Muscle of leg (tissue), 3 donors: ENCODE measurements at regions not wholly inside any gene's neighbourhood (a gene's known extent, or its start where the extent isn't known, plus 50 kb on each side); places are given as distances from the start of the nearest gene placed in this dataset.
"Not testable (repeated sequence)": the region's sequence is repeated elsewhere in the genome, so short reads cannot be mapped to it uniquely, and the experiment has no call there.

ENCODE experiments used
- DNase-seq: peaks from one replicate; pipeline ENCODE4 v3.0.0; 2013
- H3K27ac ChIP-seq: one replicate; pipeline ENCODE4 v1.5.1; 2013; ENCODE audit warnings: mild to moderate bottlenecking, low read length, control low read depth
- H3K27me3 ChIP-seq: one replicate; pipeline ENCODE4 v1.6.1; 2013; ENCODE audit warnings: low read length; ENCODE audit not compliant: control insufficient read depth, insufficient read depth
- H3K36me3 ChIP-seq: one replicate; pipeline ENCODE4 v1.6.1; 2013; ENCODE audit warnings: low read length; ENCODE audit not compliant: control insufficient read depth, insufficient read depth
- H3K4me1 ChIP-seq: one replicate; pipeline ENCODE4 v1.6.1; 2013; ENCODE audit warnings: low read length; ENCODE audit not compliant: control insufficient read depth, insufficient read depth
- H3K4me3 ChIP-seq: one replicate; pipeline ENCODE4 v1.5.1; 2013; ENCODE audit warnings: low read length, control low read depth
- H3K9me3 ChIP-seq: replicated peaks from 2 replicates; pipeline ENCODE4 v1.6.1; 2013; ENCODE audit warnings: low read depth, low read length; ENCODE audit not compliant: control insufficient read depth
- WGBS: methylation state at CpG from one replicate; pipeline ENCODE4 v1.1.5; 2013; ENCODE audit warnings: missing lambda C conversion rate; ENCODE audit not compliant: insufficient coverage; 5-methylcytosine and 5-hydroxymethylcytosine counted together

GRCh38 chrX:83749736-83750135 is 111.2 kb upstream of the CYLC1 start:
- H3K4me3 ChIP-seq, H3K27me3 ChIP-seq, H3K9me3 ChIP-seq, H3K27ac ChIP-seq, H3K36me3 ChIP-seq, H3K4me1 ChIP-seq, DNase-seq: not testable (repeated sequence)
- 92% methylated on average over 12 of the region's 23 CpGs for WGBS

- not testable (repeated sequence) for H3K27me3 ChIP-seq, H3K4me3 ChIP-seq, H3K9me3 ChIP-seq, H3K27ac ChIP-seq, H3K36me3 ChIP-seq, H3K4me1 ChIP-seq, DNase-seq
- 100% methylated on average over 1 of the region's 15 CpGs for WGBS
Observed at GRCh38 chrX:83750451-83750850, 110.5 kb upstream of the CYLC1 start.

- no peaks in the 10 kb centered on the region for H3K36me3 ChIP-seq
- no peak overlapping the region for H3K4me3 ChIP-seq
- H3K27ac ChIP-seq, result no peak overlapping the region
- no peaks in the 10 kb centered on the region for H3K9me3 ChIP-seq
- no peaks in the 10 kb centered on the region for H3K4me1 ChIP-seq
- WGBS, result no CpG with 5 or more reads among the region's 1 CpG
- no peaks in the 10 kb centered on the region for H3K27me3 ChIP-seq
- peak; percentile 0 for DNase-seq
Observed at GRCh38 chrX:83759872-83760271, 101.1 kb upstream of the CYLC1 start.

- no peaks in the 10 kb centered on the region for H3K36me3 ChIP-seq
- no peak overlapping the region for H3K4me3 ChIP-seq
- peak; percentile 0 for DNase-seq
- H3K27me3 ChIP-seq, result no peaks in the 10 kb centered on the region
- H3K9me3 ChIP-seq, result peaks cover 2% of the 10 kb centered on the region
- H3K4me1 ChIP-seq, result no peaks in the 10 kb centered on the region
- WGBS, result no CpG with 5 or more reads among the region's 1 CpG
- H3K27ac ChIP-seq, result no peak overlapping the region
Observed at GRCh38 chrX:83771664-83772063, 89.3 kb upstream of the CYLC1 start.
